ENCODE measurements at regions not wholly inside any gene's neighbourhood (a gene's known extent, or its start where the extent isn't known, plus 50 kb on each side); places are given as distances from the start of the nearest gene placed in this dataset.

DNA sequence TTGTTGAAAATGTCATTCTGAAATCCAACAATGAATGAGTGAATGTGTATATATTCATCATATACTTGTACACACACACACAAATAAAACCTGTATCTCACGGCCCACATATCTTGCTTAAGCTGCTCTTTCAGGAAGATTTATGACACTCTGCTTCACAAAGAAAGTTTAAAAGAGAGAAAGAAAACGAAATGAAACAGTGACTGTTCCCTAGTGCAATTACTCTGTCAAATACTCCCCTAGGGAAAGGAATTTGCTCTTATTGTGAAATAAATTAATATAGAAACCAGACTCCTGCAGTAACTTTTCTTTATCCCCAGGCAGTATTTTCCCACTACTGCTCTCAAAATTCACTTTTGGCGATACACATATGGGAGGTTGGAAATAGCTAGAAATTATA, 329.1 kb downstream of the VPS13C start:
- Histone ChIP-seq H3K27me3 (ENCODE audit: insufficient read depth, low read length) (no peaks in the 10 kb centered on the region), H3K36me3 (ENCODE audit: insufficient read depth, low read length) (no peaks in the 10 kb centered on the region), H3K79me2 (ENCODE audit: insufficient read depth, low read length) (no peaks in the 10 kb centered on the region), H4K20me1 (ENCODE audit: insufficient read depth, low read length) (no peaks in the 10 kb centered on the region), H3K9me2 (ENCODE audit: low read depth, low read length) (no peaks in the 10 kb centered on the region), H3K9me3 (ENCODE audit: low read length) (no peaks in the 10 kb centered on the region), H3K4me2 (ENCODE audit: low read length) (no peak overlapping the region), H3K4me1 (ENCODE audit: insufficient read depth, low read length, severe bottlenecking) (no peaks in the 10 kb centered on the region), H2AFZ (ENCODE audit: low read length) (no peak overlapping the region), H3F3A (ENCODE audit: insufficient read depth, low read length) (no peaks in the 10 kb centered on the region), H3K9ac (ENCODE audit: low read length) (no peak overlapping the region), H3K27ac (ENCODE audit: low read depth, low read length, poor library complexity, severe bottlenecking) (no peak overlapping the region), H3K4me3 (ENCODE audit: low read depth, low read length, poor library complexity, severe bottlenecking) (no peak overlapping the region)
- no peak for TF ChIP-seq EZH2 (IDR thresholded peaks at IDR 0.05; ENCODE audit: borderline replicate concordance, low read length)
- TF ChIP-seq, protein P1, sequence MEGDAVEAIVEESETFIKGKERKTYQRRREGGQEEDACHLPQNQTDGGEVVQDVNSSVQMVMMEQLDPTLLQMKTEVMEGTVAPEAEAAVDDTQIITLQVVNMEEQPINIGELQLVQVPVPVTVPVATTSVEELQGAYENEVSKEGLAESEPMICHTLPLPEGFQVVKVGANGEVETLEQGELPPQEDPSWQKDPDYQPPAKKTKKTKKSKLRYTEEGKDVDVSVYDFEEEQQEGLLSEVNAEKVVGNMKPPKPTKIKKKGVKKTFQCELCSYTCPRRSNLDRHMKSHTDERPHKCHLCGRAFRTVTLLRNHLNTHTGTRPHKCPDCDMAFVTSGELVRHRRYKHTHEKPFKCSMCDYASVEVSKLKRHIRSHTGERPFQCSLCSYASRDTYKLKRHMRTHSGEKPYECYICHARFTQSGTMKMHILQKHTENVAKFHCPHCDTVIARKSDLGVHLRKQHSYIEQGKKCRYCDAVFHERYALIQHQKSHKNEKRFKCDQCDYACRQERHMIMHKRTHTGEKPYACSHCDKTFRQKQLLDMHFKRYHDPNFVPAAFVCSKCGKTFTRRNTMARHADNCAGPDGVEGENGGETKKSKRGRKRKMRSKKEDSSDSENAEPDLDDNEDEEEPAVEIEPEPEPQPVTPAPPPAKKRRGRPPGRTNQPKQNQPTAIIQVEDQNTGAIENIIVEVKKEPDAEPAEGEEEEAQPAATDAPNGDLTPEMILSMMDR (IDR thresholded peaks at IDR 0.05; ENCODE audit: low read length), result no peak

- Histone ChIP-seq H2AFZ (ENCODE audit: low read length) (no peak overlapping the region), H3K27me3 (ENCODE audit: insufficient read depth, low read length) (no peaks in the 10 kb centered on the region), H3K36me3 (ENCODE audit: insufficient read depth, low read length) (no peaks in the 10 kb centered on the region), H3K27ac (ENCODE audit: low read depth, low read length, poor library complexity, severe bottlenecking) (no peak overlapping the region), H3K9me3 (ENCODE audit: low read length) (no peaks in the 10 kb centered on the region), H3K4me2 (ENCODE audit: low read length) (no peak overlapping the region), H3F3A (ENCODE audit: insufficient read depth, low read length) (no peaks in the 10 kb centered on the region), H3K79me2 (ENCODE audit: insufficient read depth, low read length) (no peaks in the 10 kb centered on the region), H4K20me1 (ENCODE audit: insufficient read depth, low read length) (no peaks in the 10 kb centered on the region), H3K9ac (ENCODE audit: low read length) (no peak overlapping the region), H3K4me1 (ENCODE audit: insufficient read depth, low read length, severe bottlenecking) (no peaks in the 10 kb centered on the region), H3K4me3 (ENCODE audit: low read depth, low read length, poor library complexity, severe bottlenecking) (no peak overlapping the region), H3K9me2 (ENCODE audit: low read depth, low read length) (no peaks in the 10 kb centered on the region)
- no peak for TF ChIP-seq EZH2 (IDR thresholded peaks at IDR 0.05; ENCODE audit: borderline replicate concordance, low read length)
- TF ChIP-seq, protein P1 (IDR thresholded peaks at IDR 0.05; ENCODE audit: low read length), result no peak
Measured at GRCh38 chr15:61729646-61730045, 330.6 kb downstream of the VPS13C start.

GRCh38 chr15:61726166-61726565, 334.1 kb downstream of the VPS13C start:
- Histone ChIP-seq H4K20me1 (ENCODE audit: insufficient read depth, low read length) (no peaks in the 10 kb centered on the region), H2AFZ (ENCODE audit: low read length) (no peak overlapping the region), H3K79me2 (ENCODE audit: insufficient read depth, low read length) (no peaks in the 10 kb centered on the region), H3K4me2 (ENCODE audit: low read length) (no peak overlapping the region), H3K9ac (ENCODE audit: low read length) (no peak overlapping the region), H3K4me1 (ENCODE audit: insufficient read depth, low read length, severe bottlenecking) (no peaks in the 10 kb centered on the region), H3K9me2 (ENCODE audit: low read depth, low read length) (no peaks in the 10 kb centered on the region), H3K9me3 (ENCODE audit: low read length) (no peaks in the 10 kb centered on the region), H3K36me3 (ENCODE audit: insufficient read depth, low read length) (no peaks in the 10 kb centered on the region), H3K27ac (ENCODE audit: low read depth, low read length, poor library complexity, severe bottlenecking) (no peak overlapping the region), H3F3A (ENCODE audit: insufficient read depth, low read length) (no peaks in the 10 kb centered on the region), H3K4me3 (ENCODE audit: low read depth, low read length, poor library complexity, severe bottlenecking) (no peak overlapping the region), H3K27me3 (ENCODE audit: insufficient read depth, low read length) (no peaks in the 10 kb centered on the region)
- TF ChIP-seq, protein P1 (IDR thresholded peaks at IDR 0.05; ENCODE audit: low read length), result no peak
- no peak for TF ChIP-seq EZH2 (IDR thresholded peaks at IDR 0.05; ENCODE audit: borderline replicate concordance, low read length)
